HG03469 (cell line): ENCODE measurements at regions not wholly inside any gene's neighbourhood (a gene's known extent, or its start where the extent isn't known, plus 50 kb on each side); places are given as distances from the start of the nearest gene placed in this dataset.

Source experiments
- ATAC-seq: cut with Tn5 transposase; IDR thresholded peaks from one replicate; pipeline ENCODE4 v1.9.1; 2021; ENCODE audit warnings: mild to moderate bottlenecking, moderate library complexity, moderate number of reproducible peaks; ENCODE audit not compliant: unreplicated experiment

DNA sequence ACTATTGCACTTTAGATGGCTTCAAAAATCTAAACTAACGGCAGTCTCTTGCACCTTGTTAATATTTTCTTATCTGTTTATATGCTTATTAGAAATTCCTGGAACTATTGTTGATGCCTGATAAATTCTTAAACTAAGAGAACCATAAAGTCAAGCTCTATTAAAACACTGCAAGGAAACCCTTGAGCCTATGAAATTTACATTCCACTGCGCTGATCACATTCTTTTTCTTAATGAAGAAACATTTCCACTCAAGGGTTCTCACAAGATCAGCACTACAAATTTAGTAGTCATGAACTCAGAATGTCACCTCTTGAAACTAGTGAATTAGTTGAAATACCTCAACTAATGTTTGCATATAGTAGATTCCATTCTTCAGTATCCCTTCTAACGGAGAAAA lies 331.8 kb upstream of the SLC8A1 start:
- ATAC-seq: no peak

DNA sequence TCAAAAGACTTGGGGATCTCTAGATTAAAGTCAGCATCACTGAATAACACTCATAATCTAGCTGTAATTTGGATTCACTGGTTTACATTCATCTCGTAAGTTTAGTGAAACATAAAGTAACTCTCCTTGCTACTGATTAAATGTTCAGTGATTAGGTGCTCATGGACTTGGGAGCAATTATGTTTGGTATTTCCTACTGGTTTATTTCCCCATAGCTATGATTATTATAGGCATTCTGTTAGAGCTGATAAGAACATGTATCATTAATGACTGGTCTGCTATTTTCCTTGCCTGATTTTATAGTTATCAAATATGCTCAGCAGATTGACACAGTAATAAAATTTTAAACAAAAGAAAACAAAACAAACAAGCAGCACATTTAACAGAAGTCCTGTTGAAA lies 334.7 kb upstream of the SLC8A1 start:
- no peak for ATAC-seq

DNA sequence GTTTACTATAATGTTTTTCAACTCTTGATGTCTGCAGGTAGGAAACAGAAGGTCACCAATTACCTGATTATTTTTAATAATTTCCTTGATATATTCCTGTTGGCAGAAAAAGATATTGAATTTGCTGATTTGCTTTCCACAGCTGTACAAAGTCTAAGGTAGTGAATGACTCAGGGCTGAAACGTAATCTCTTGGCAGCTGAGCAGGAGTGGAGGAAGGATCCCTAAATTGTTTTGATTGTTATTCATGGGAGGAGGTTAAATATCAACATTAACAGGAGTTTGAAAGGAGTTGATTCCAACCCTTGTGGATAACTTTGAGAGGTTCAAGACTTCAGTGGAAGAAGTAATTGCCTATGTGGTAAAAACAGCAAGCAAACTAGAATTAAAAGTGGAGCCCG lies 345.2 kb upstream of the SLC8A1 start:
- no peak for ATAC-seq

DNA sequence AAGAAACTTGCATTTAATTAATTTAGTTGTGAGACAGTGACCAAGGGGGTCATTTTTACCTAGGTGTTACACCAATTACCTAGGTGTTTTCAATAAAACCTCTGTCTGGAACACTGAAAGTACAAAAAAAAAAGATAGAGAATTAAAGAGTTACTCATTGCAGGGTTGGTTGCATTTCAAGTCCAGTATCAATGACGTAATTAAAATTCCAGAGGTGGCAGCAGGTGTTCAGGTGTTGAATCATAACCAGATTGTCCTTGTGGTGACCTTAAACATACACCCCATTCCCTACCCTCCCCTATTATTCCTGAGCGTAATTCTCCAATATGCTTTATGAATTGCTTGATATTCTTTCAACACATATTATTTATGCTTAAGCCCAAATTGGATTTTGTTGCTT lies 352.0 kb upstream of the SLC8A1 start:
- ATAC-seq: no peak

DNA sequence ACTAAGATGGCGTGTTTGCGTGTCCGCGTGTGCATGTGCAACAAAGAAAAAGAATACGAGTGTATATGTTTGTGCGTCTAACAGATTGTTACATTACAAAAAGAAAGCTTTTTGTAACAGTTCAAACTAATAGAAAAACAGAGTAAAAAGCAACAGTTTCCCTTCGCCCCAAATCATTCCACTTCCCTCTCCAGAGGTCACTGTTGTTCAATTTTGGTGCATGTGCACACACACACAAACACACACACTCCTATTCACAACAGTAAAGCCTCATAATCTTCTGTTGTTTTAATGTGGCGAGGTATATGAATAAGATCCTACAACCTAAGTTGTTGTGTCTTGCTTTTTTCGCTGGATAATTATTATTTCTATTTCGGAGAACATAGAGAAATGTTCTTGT lies 357.3 kb upstream of the SLC8A1 start:
- no peak for ATAC-seq

DNA sequence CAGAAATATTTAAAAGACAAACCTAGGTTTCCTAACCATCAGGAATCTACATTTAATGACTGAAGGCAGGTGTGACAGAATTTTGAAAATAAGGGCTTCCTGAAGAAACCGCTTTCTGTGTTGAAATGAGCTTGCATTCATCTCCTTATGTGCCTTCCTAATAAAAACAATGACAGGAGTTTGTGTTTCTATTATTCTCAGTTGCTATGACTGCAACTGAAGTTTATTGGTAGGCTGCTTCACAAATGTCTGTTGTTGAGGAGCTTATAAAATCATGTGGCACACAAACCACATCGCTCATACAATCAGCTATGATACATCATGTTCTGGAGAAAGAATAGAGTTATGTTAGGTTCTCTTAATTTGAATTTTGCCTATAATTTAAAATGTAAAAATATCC lies 362.7 kb upstream of the SLC8A1 start:
- no peak for ATAC-seq

DNA sequence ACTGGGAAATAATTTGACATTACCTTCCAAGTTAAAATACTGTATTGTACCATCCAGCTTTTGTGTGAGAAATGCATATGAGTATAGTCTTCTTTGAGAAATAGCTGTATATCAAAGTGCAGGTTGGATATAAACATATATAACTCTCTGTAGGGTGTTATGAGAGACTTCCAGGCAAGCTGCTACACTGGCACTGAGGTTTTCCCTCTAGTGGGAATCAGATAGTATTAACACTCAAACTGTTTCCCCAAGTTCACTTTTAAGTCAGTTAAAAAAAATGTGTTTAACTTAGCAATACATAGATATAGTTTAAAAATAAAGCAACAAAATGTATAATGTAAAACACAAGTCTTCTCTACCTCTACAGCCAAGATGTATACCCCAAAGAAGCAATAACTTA lies 368.4 kb upstream of the SLC8A1 start:
- no peak for ATAC-seq

DNA sequence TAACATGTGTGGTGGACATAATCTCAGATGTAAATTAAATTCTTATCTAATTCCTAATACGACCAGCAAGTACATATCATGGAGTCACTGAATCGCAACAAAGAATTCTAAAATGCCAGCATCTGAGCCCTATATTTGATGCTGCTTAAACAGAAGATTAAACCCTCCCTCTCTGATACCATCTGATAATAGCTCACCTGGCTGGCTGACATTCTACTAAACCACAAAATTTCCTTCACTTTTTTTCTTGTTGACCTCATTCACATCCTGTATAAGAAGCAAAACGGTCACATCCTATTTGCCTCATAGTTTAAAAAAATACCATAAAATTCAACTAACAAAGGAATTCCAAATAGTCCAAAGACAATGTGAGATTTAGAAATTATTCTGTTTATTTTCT lies 371.6 kb upstream of the SLC8A1 start:
- no peak for ATAC-seq

DNA sequence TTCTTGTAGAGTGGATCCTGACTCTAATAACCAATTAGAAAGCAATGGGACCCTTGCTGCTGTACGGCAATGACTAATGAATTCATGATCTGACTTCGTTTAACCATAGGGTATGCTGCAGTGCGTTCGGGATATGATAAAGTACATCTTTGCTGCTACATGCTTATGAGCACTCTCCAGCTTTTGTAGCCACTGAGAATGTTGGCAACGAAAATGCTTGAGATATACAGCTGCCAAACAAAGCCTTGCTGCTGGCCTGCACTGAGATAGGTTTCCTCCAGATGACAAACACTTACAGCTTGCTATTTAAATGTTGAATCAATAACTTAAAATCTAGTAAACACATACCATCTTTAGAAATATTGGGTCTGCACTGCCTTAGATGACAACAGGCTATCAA lies 372.4 kb upstream of the SLC8A1 start:
- ATAC-seq: no peak

DNA sequence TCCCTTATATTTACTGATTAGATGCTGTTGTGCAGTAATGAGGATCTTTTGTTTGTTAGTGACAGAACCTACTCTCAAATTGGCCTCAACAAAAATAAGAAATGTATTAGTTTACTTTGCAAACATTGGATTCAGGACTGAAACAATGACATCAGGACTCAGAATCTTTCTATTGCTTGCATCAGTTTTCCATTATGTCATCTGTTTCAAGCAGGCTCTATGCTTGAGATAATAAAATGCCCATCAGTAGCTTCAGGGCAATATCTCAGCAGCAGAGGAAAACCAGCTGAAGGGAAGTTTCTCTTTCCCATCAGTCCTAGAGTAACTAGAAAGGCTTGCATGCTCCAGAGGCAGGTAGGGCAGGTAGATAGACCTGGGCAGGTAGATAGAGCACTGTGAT lies 375.5 kb upstream of the SLC8A1 start:
- ATAC-seq: no peak

DNA sequence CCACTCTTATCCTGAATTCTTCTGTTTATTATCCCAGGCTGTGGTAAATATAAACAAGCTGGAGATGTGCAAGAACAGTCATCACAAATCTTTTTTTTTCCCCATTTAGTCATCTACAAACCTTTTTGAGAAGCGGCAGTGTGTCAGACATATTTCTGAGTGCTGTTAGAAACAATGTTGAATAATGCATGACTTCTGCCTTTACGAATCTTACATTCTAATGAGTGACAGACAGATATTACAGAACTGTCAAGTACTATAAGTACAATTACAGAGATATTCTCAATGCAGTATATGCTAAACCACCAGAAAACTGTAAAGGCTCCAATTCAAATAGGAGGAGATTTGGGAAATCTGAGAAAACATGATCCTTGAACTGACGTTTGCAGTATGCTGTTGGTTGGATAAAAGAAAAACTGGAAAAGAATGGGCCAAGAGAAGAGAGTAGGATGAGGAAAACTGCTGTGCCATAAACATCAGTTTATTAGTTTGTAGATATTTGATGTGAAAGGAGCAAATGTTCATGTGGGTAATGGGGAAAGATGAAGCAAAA lies 379.5 kb upstream of the SLC8A1 start:
- ATAC-seq: no peak

DNA sequence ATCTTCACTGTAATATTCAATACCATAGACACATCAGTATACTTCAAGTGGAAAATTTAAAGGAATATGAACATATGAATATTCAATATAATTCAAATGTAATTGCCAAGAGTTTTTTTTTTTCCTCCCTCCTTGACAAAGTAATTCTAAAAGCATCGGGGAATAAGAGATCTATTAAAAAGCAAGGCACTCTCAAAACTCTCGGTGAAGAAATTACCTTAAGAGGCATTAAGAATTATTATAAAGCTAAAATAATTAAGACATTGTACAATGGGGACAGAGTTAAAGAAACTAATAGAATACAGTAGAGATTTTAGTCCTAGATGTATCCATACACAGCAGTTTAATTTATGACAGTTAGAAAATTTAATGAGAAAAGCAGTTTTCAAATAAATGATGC lies 390.0 kb upstream of the SLC8A1 start:
- no peak for ATAC-seq

DNA sequence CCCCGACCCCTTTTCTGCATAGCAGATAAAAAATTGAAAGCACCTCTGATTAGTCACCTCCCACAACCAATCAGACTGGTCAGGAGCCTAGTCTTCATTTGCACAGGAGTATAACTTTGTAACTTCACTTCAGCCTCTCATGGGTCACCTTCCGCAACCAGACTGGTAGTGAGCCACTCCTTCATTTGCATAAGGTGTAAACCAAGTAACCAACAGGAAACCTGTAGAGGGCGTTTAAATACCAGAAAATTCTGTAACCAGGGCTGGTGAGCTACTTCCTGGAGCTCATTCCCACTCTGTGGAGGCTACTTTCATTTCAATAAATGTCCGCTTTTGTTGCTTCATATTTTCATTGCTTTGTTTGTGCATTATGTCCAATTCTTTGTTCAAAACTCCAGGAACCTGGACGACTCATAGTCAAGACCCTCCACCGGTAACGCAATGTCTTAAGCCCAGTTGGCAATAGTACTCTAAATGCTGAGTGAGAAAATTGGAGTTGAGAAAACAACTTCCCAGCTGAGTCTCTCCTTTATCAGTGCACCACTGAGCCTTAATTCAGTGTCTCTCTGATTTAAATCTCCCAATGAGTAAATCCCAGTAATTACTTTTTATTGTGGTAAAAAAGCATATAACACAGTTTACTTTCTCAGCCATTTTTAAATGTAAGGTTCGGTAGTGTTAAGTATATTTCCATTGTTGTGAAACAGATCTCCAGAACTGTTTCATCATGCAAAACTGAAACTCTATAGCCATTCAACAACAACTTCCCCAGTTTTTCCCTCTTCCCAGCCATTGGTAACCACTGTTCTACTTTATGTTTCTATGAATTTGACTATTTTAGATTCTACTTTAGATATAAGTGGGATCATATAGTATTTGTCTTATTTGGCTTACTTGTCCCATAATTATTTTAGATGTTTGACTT lies 392.7 kb upstream of the SLC8A1 start:
- no peak for ATAC-seq

DNA sequence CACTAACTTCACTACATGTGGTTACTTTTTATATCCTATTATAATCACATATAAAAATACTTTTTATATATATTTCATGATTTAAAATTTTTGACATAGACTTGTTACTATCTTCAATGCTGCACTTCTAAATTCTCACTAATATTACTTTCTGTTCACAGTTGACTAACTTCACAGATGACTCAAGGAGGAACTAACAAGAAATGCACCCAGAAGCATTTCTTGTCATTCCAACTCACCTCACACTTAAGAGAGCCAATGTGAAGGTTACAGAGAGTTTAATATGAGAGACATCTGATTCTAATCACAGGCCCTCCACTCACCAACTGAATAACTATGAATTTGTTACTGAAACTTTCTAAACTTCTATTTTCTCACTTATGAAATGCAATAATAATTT lies 399.8 kb upstream of the SLC8A1 start:
- no peak for ATAC-seq

DNA sequence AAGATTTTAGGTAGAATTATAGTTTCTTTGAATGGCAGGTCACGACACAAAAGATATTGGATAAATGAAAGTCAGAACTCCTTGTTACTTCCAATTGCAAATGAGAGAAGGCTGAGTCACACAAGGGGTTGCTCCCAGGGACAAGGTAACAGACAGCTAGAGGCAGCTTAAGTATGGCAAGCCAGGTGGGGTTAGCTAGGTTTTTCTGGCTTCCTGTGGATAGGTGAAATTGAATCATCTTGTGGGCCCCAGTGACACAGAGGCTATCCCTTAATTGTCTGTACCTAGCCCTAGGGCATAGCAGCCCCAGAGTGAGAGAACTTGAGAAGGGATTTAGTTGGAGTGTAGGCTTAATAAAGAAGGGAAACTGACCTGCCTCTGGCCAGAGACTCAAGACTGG lies 407.7 kb upstream of the SLC8A1 start:
- no peak for ATAC-seq

DNA sequence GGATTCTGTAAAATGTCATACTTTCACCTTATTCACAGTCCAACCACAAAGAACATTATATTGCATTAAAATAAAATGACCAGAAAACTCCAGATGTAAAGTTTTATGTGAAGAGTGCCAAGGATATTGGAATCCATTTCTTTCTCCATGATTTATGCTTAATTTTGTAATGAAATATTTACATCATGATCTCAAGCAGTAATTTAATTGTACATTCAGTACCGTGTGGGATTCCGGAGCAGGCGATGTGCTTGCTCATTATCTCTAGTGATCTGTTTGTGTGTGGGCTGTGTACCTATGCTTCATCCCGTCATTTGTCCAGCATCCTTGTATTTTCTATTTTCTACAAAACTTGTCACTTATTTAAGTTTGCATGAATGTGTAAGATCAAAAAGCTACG lies 415.9 kb upstream of the SLC8A1 start:
- no peak for ATAC-seq

DNA sequence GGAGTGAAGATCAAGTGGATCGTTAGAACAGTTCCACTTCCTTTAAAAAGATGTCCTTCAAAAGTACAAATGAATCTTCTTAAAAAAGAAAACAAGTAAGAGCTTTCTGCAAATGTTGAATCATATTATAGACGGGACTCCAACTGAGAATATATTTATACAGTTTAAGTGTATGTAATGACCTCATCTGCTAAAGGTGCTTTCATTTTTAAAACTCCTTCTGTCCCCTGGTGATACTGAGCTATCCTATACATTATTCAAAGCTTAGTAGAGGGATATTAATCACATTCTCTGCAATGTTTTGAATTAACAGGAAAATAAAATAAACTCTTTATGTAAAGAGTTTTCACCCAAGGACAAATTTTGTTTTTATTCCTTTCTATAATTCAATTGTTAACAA lies 420.7 kb upstream of the SLC8A1 start:
- no peak for ATAC-seq

DNA sequence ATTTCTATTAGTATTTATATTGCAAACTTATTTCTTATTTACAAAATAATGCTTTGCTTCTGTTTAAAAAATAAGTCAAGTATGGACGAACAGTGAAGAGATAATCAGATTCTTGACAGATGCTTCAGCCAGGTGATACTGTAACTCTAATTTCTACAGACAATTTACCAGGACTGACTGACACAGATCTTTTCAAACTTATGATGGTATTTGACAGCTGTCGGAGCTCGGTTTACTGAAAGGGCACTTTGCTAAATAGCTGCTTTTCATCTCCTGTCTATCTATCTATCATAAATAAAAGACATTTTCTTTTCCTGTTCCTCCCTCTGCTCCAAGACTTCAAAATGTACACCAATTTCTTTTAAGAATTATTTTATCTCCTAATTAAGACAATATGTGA lies 422.5 kb upstream of the SLC8A1 start:
- ATAC-seq: no peak

DNA sequence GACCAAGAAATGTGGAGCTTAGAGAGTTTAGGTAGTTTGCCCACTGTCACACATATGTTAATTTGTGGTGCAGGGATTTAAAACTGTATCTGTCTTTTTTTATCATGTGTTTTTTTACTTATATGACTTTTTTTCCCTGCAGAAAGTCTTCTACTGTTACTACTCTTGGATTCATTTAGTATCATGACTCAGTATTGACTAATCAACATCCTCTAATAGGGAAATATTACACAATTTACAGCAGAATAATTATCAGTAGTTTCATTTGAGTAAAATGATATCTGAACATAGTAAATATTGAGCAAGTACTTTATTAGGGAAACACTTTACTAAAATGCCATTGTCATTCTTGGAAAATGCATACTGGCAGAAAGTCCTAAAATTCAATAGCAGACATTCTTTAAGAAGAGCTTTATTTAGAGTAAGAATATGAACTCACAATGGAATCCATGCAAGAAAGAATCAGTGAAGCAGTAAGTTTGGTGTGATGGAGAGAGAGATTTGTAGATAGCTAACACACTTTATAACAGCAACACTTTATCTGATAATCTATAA lies 425.9 kb upstream of the SLC8A1 start:
- no peak for ATAC-seq

DNA sequence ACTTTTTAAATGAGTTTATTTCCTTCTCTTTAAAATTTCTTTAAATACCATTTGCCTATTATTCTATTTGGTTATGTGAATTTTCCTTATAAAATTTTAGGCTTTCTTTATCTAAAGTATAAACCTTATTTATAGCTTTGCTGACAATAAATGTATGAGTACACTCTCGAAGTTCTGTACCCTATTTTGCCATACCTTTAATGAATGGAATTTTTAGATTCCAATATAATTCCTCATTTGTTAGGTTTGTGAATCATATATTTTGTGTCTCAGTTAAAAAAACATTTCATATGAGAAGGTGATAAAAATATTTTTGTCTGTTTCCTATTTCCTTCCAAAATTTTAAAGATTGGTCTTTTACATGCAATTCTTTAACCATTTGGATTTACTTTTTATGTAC lies 427.4 kb upstream of the SLC8A1 start:
- no peak for ATAC-seq

DNA sequence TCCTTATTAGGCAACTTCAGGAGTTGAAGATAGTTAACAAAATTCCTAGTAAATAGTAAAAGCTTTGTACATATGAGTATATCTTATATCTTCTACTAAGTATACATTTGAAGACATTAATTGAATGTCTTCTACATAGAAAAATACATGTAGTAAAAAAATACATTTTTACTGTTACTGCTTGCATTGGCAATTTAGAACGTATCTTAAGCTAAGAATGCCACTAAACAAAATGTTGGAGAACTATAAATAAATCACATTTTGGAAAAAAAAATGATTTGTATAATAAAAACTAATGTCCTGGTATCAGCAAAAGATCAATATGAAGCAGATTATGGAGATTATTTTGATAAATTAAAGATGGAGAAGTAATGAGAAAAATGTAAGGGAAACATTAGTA lies 434.2 kb upstream of the SLC8A1 start:
- no peak for ATAC-seq

DNA sequence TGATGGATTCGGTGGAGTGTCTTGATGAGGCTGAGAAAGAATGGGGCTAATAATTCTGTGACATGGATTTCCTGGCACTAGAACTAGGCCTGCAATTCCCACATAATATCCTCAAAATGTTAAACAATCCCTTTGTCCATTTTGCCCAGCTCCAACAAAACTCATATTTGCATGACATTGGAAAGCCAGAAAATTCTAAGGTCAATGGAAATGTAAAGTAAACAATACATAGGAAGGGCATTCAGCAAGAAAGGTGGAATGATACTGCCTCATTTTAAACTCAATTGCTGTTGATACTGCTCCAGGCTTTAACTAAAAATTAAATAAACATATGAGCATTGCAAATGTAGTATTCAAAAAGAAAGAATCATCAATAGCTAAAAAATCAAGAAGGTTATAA lies 434.8 kb upstream of the SLC8A1 start:
- no peak for ATAC-seq
